ENCODE measurements at regions not wholly inside any gene's neighbourhood (a gene's known extent, or its start where the extent isn't known, plus 50 kb on each side); places are given as distances from the start of the nearest gene placed in this dataset.

DNA sequence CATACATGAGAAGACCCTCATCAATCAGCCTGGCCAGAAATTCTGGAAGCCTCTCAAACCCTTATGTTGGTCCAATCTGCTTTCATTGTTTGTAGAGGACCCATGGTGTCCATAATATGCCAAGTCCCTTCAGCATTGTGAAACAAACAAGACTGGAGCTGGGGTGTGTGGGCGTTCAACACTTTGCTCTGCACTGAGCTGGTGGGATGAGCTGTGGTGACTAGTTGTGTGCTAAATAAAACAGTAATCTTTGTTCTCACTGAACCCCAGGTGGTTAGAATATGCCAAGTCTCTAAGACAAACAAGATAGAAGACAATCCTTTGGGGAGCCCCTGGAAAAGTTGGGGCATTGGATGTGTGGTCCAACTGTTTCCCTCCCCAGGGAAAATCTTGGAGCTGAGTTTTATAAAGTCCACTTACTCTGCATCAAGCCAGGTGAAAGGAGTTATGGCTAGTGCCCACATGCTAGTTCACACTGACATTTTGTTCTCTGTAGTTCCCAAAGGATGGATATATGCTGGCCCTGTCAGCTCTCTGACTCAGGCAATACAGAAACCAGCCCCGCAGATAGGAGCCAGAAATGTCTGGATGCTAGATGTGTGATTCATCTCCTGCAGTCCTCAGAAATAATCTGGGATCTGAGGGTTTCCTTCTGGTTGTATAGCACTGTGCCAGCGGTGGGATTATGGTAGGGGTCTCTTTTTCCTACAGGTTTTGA is 260.2 kb downstream of the TMX3 start:
- H3K4me3 ChIP-seq (ENCODE audit: low read depth, low read length): no peak overlapping the region
- TF ChIP-seq POLR2A (IDR thresholded peaks at IDR 0.05; ENCODE audit: extremely low read depth, insufficient read length) (no peak), MYC (IDR thresholded peaks at IDR 0.05; ENCODE audit: low read depth, low read length) (no peak)
- TF ChIP-seq, protein P1, sequence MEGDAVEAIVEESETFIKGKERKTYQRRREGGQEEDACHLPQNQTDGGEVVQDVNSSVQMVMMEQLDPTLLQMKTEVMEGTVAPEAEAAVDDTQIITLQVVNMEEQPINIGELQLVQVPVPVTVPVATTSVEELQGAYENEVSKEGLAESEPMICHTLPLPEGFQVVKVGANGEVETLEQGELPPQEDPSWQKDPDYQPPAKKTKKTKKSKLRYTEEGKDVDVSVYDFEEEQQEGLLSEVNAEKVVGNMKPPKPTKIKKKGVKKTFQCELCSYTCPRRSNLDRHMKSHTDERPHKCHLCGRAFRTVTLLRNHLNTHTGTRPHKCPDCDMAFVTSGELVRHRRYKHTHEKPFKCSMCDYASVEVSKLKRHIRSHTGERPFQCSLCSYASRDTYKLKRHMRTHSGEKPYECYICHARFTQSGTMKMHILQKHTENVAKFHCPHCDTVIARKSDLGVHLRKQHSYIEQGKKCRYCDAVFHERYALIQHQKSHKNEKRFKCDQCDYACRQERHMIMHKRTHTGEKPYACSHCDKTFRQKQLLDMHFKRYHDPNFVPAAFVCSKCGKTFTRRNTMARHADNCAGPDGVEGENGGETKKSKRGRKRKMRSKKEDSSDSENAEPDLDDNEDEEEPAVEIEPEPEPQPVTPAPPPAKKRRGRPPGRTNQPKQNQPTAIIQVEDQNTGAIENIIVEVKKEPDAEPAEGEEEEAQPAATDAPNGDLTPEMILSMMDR (IDR thresholded peaks at IDR 0.05; ENCODE audit: low read depth, low read length): no peak
- TF ChIP-seq, protein P2, sequence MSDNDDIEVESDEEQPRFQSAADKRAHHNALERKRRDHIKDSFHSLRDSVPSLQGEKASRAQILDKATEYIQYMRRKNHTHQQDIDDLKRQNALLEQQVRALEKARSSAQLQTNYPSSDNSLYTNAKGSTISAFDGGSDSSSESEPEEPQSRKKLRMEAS (IDR thresholded peaks at IDR 0.05; ENCODE audit: low read depth, low read length): no peak
- no peak for DNase-seq (ENCODE audit: low read depth)

- no peak for DNase-seq (ENCODE audit: low read depth)
- TF ChIP-seq POLR2A (IDR thresholded peaks at IDR 0.05; ENCODE audit: extremely low read depth, insufficient read length) (no peak), MYC (IDR thresholded peaks at IDR 0.05; ENCODE audit: low read depth, low read length) (no peak)
- TF ChIP-seq, protein P2 (IDR thresholded peaks at IDR 0.05; ENCODE audit: low read depth, low read length): no peak
- TF ChIP-seq, protein P1 (IDR thresholded peaks at IDR 0.05; ENCODE audit: low read depth, low read length): no peak
- no peak overlapping the region for H3K4me3 ChIP-seq (ENCODE audit: low read depth, low read length)
Measured at GRCh38 chr18:68449292-68449691, 265.6 kb downstream of the TMX3 start.

- no peak for DNase-seq (ENCODE audit: low read depth)
- TF ChIP-seq, protein P2 (IDR thresholded peaks at IDR 0.05; ENCODE audit: low read depth, low read length): no peak
- no peak for TF ChIP-seq POLR2A (IDR thresholded peaks at IDR 0.05; ENCODE audit: extremely low read depth, insufficient read length)
- TF ChIP-seq, protein P1 (IDR thresholded peaks at IDR 0.05; ENCODE audit: low read depth, low read length): no peak
- TF ChIP-seq MYC (IDR thresholded peaks at IDR 0.05; ENCODE audit: low read depth, low read length): no peak
- H3K4me3 ChIP-seq (ENCODE audit: low read depth, low read length): no peak overlapping the region
Measured at GRCh38 chr18:68448736-68449135, 266.2 kb downstream of the TMX3 start.

DNA sequence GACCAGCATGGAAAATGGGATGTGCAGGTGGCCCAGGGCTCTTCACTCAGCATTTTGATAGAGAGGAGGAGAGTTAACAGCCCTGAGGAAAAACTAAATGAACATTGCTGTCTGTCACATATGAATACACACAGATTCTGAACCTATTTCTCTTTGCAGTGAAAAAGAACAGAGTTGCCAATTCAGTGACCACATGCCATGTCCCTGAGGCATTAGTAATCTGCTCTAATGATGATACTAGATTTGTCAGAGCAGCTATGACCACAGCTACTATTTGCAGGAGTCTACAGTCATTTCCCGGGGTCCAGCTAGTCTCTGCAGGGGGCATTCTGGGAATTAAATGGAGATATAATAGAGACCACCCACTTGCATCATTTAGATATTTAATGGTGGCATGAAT is 267.6 kb downstream of the TMX3 start:
- no peak for DNase-seq (ENCODE audit: low read depth)
- TF ChIP-seq, protein P2 (IDR thresholded peaks at IDR 0.05; ENCODE audit: low read depth, low read length): no peak
- no peak overlapping the region for H3K4me3 ChIP-seq (ENCODE audit: low read depth, low read length)

DNA sequence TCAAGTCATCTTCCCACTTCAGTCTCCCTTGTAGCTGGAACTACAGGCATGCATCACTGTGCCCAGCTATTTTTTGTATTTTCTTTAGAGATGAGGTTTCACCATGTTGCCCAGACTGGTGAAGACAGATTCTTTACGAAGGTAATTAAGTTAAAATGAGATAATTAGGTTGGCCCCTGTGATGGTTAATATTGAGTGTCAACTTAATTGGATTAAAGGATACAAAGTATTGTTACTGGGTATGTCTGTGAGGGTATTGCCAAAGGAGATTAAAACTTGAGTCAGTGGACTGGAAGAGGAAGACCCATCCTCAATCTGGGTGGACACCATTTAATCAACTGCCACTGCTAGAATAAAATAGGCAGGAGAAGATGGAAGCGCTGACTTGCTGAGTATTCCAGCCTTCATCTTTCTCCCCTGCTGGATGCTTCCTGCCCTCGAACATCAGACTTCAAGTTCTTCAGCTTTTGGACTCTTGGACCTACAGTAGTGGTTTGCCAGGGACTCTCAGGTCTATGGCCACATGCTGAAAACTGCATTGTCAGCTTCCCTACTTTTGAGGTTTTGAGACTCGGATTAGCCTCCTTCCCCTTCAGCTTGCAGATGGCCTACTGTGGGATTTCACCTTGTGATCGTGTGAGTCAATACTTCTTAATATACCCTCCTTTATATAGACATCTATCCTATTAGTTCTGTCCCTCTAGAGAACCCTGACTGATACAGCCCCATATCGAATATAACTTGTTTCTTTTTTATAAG is 269.1 kb downstream of the TMX3 start:
- DNase-seq (ENCODE audit: low read depth): no peak
- TF ChIP-seq MYC (IDR thresholded peaks at IDR 0.05; ENCODE audit: low read depth, low read length): no peak
- no peak for TF ChIP-seq POLR2A (IDR thresholded peaks at IDR 0.05; ENCODE audit: extremely low read depth, insufficient read length)
- TF ChIP-seq, protein P2 (IDR thresholded peaks at IDR 0.05; ENCODE audit: low read depth, low read length): no peak
- TF ChIP-seq, protein P1 (IDR thresholded peaks at IDR 0.05; ENCODE audit: low read depth, low read length): no peak
- no peak overlapping the region for H3K4me3 ChIP-seq (ENCODE audit: low read depth, low read length)

GRCh38 chr18:68445136-68445535 is 269.8 kb downstream of the TMX3 start:
- no peak overlapping the region for H3K4me3 ChIP-seq (ENCODE audit: low read depth, low read length)
- TF ChIP-seq, protein P2 (IDR thresholded peaks at IDR 0.05; ENCODE audit: low read depth, low read length): no peak
- TF ChIP-seq MYC (IDR thresholded peaks at IDR 0.05; ENCODE audit: low read depth, low read length) (no peak), POLR2A (IDR thresholded peaks at IDR 0.05; ENCODE audit: extremely low read depth, insufficient read length) (no peak)
- TF ChIP-seq, protein P1 (IDR thresholded peaks at IDR 0.05; ENCODE audit: low read depth, low read length): no peak
- no peak for DNase-seq (ENCODE audit: low read depth)
